Fibroblast of gingiva (primary cell): ENCODE measurements at regions not wholly inside any gene's neighbourhood (a gene's known extent, or its start where the extent isn't known, plus 50 kb on each side); places are given as distances from the start of the nearest gene placed in this dataset.
"Not testable (repeated sequence)": the region's sequence is repeated elsewhere in the genome, so short reads cannot be mapped to it uniquely, and the experiment has no call there.

Source experiments
- DNase-seq: peaks from one replicate; pipeline ENCODE4 v3.0.0-alpha.2; 2011; ENCODE audit warnings: low read depth

GRCh38 chr6:165791876-165792437, 128.9 kb upstream of the PDE10A start:
- no peak for DNase-seq

- DNase-seq = no peak
Observed at GRCh38 chr6:165791306-165791705, 128.3 kb upstream of the PDE10A start.

- DNase-seq = no peak
Observed at GRCh38 chr6:165782812-165783211, 119.8 kb upstream of the PDE10A start.

GRCh38 chr6:165782134-165782533, 119.1 kb upstream of the PDE10A start:
- DNase-seq = no peak

GRCh38 chr6:165777680-165778079, 114.6 kb upstream of the PDE10A start:
- DNase-seq = no peak

- no peak for DNase-seq
Observed at GRCh38 chr6:165776691-165777090, 113.7 kb upstream of the PDE10A start.

- DNase-seq = no peak
Observed at GRCh38 chr6:165775721-165776120, 112.7 kb upstream of the PDE10A start.

- no peak for DNase-seq
Observed at GRCh38 chr6:165774903-165775601, 112.0 kb upstream of the PDE10A start.

GRCh38 chr6:165770397-165771082, 107.5 kb upstream of the PDE10A start:
- no peak for DNase-seq

- DNase-seq = no peak
Observed at GRCh38 chr6:165769884-165770283, 106.8 kb upstream of the PDE10A start.

- no peak for DNase-seq
Observed at GRCh38 chr6:165769401-165769800, 106.4 kb upstream of the PDE10A start.

GRCh38 chr6:165768961-165769360, 105.9 kb upstream of the PDE10A start:
- DNase-seq = no peak

GRCh38 chr6:165767228-165767627, 104.2 kb upstream of the PDE10A start:
- DNase-seq = no peak

- no peak for DNase-seq
Observed at GRCh38 chr6:165766457-165766856, 103.4 kb upstream of the PDE10A start.

GRCh38 chr6:165766026-165766425, 103.0 kb upstream of the PDE10A start:
- no peak for DNase-seq

- DNase-seq = not testable (repeated sequence)
Observed at GRCh38 chr6:165765256-165765655, 102.2 kb upstream of the PDE10A start.

- no peak for DNase-seq
Observed at GRCh38 chr6:165762876-165763275, 99.8 kb upstream of the PDE10A start.

- no peak for DNase-seq
Observed at GRCh38 chr6:165762125-165762524, 99.1 kb upstream of the PDE10A start.

- DNase-seq = no peak
Observed at GRCh38 chr6:165760803-165761185, 97.8 kb upstream of the PDE10A start.

- no peak for DNase-seq
Observed at GRCh38 chr6:165760126-165760802, 97.2 kb upstream of the PDE10A start.

GRCh38 chr6:165758441-165758840, 95.4 kb upstream of the PDE10A start:
- no peak for DNase-seq

GRCh38 chr6:165755583-165755982, 92.5 kb upstream of the PDE10A start:
- no peak for DNase-seq

GRCh38 chr6:165753506-165753905, 90.5 kb upstream of the PDE10A start:
- DNase-seq = no peak
